GM18517 (cell line): ENCODE measurements at regions not wholly inside any gene's neighbourhood (a gene's known extent, or its start where the extent isn't known, plus 50 kb on each side); places are given as distances from the start of the nearest gene placed in this dataset.
A peak's percentile ranks its signal among the peaks of the same experiment; 100 is the strongest.
"Not testable (repeated sequence)": the region's sequence is repeated elsewhere in the genome, so short reads cannot be mapped to it uniquely, and the experiment has no call there.

Experiments used
- ATAC-seq: cut with Tn5 transposase; IDR thresholded peaks from one replicate; pipeline ENCODE4 v1.9.1; 2021; ENCODE audit warnings: mild to moderate bottlenecking, moderate library complexity; ENCODE audit not compliant: unreplicated experiment

DNA sequence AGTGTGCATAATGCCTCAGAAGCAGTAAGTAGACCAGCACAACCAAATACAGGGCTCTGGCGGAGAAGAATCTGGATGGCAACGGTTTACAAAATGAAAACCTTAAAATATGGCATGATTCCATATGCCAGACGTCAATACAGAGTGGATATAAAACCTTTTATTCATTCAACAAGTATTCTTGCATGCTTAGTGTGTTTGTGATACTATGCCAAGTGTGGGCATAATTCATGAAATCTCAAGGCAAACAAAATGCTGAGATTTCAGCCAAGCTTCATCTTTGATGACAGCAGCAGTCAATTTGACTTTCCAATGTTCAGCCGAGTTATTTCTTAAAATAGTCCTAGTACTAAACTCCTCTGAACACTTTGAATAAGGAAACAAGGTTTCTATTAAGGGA lies 119.4 kb downstream of the CD24 start:
- ATAC-seq = no peak

DNA sequence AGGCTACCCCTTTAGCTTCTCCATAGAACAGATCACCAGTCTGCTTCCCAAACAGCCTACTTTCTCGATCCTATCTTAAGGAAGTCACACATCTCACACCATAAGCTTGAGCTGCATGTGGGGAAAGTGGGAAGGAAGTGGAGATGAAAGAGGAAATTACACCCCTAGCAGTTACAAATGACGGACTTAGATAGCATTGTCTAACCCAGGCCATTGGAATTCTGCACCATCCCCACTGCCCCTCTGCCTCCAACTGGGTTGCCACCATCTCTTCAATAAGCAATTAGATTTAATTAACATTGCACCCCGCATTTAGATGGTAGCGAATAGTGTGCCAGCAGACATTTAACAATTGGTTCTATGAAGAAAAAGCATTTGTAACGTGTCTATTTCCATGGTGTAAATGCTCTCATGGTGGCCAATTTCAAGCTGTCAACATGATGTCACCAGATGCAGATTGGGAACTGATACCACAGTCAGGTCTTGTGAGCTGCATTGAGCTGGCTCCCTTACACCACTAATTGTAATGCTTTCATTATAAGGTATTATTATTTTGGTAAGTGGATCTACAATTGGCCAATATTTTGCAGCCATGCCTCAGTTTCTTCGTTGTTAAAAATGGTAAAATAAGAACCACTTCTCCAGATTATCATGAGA lies 124.7 kb downstream of the CD24 start:
- no peak for ATAC-seq

DNA sequence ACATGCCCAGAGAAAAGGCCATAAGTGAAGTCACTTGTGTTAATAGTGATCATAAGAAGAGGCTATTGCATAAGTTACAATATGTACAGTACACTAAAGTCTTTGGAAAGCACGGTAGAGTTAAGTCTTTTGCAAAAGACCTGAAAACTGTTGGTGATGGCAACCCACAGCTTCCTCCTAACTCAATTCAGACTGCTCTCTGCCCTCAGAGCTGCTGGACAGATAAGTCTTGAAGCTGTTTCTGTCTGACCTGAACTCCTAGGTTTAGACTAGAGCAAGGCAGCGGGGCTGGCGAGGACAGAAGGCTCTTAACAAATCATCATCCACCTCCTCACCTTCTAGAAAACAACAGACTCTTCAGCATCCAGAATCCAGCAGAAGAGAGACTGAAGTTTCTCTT lies 125.4 kb downstream of the CD24 start:
- ATAC-seq = no peak

DNA sequence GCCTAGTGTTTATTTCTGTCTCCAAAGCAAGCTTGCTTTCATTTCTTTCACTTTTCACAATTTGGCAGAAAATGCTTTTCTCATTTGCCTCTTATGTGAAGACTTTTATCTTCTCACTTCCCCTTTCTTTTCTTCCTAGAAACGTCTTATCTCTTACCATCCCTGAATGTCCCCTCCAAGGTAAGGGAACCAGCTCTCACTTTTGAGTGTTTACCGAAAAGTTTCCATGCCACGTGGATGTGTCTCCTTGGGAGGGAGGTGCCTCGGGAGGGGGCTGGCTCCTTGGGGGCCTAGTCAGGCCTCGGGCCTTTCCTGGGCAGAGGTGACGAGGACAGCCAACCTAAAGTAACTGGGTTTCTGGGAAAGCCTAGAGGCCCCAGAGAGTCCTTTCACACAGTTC lies 127.4 kb downstream of the CD24 start:
- ATAC-seq = no peak

DNA sequence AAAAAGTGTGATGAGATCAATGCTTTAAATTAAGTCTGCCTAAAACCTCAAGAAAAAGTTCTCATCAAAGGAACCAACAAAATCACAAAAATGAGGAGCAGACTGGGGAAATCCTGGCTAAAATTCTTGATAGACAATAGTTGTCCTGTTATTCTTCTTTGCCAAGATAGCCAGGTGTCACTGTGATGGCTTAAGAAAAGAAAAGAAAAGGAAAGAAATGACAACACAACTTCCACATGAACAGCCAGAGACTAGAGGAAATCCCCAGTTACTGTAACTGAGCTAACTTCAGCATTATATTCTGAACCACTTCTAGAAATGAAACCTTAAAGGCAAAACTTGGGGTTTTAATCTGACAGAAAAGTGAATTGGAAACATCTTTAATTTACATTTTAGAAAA lies 129.6 kb downstream of the CD24 start:
- peak; percentile 86 for ATAC-seq

DNA sequence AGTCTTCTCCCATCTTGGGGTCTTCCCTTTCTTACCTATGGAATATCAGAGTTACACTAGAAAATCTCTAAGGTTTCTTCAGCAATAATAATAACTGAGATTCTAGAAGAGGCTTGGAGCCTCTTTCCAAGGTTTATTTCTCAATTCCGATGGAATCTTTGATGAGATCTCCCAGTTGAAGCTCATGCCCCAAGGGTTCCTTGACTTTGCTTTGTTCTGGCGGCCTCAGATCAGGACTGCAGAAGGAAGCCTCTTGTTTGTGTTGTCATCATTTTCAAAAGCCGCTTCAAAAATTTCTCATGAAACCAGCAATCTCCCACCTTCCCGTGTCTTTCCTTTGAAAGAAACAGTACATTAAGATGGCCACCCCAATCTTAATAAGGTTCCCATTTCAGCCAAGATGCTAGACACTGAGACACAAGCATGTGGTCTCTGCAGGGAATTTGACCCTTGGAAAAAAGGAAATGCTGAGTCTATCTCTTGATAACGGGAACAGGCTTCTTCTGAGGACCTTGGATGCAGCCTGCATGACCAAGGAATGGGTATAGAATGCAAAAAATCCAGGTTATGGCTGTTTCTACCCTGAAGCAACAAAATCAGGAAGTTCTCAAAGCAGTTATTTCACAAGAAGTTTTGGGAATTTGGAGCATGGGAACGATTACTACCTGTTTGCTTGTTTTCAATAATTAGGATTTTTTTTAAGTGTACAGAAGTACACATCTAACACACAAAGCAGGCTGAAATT lies 141.6 kb downstream of the CD24 start:
- ATAC-seq = no peak

DNA sequence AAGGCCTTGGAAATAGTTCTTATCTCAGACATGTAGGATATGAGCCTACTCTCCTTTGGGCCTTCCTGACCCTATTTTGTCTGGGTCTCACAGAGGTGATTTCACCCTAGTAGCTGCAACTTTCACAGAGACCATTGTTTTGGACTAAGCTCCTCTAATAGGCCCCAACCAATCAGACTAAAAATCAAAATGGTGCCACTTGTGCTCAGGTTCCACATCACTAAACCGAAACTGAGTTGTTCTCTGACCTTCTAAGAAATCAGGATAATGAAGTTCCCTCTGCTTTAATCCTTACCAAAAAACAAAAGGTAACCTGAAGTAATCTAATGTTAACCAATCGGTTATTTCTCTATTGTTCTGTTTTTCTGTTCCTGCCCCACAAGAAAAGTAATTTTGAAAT lies 143.6 kb downstream of the CD24 start:
- no peak for ATAC-seq

DNA sequence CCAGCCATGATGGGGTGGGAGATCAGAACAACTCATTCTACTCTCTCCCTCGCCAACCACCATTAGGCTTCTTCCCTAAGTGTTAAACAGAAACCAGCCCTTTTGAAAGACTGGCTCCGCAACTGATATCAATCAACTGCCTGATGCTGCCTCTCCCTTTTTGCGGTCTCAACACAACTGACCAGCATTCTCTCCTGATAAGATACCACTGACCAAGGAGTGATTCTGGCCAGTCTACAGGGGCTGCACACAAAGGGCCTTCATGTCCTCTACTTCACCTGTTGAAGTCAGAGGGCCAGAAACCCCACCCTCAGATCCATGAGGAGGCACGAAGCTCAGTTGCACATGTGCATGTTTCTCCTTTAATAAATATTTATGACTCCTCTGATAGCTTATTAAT lies 145.1 kb downstream of the CD24 start:
- no peak for ATAC-seq

DNA sequence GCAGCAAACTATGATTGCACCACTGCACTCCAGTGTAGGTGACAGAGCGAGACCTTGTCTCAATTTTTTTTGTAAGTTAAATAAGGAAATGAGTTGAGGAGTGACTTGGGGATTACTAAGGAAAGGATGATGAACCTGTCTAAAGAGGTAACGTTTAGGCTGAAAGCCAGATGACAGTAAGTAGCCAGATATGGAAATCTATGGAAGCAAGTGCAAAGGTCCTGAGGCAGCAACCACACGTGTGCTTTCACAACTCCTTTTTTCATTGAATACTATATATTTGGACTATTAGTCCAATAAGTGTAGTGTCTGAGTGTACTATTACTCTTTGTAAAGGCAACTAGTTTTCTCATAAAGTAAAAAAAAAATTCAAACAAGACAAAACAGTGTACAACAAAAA lies 147.4 kb downstream of the CD24 start:
- ATAC-seq = no peak

DNA sequence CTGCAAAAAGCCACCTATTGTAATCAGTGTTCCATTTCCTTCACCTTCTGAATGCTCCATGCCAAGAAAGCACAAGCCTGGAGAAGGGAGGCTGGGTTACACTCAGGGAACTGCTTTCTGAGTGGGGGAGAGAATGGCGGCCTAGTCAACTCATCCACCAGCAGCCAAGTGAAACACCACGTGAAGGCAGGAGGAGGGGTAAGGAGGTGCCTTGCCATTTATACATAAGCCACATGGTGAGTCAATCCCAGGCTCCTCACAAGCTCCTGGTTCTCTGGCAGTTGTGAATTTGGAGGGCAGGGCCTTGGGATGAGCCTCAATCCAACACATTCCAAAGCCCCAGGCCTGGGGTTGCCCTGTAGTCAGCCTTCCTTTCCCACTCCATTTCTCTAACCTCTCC lies 149.4 kb downstream of the CD24 start:
- ATAC-seq = no peak

DNA sequence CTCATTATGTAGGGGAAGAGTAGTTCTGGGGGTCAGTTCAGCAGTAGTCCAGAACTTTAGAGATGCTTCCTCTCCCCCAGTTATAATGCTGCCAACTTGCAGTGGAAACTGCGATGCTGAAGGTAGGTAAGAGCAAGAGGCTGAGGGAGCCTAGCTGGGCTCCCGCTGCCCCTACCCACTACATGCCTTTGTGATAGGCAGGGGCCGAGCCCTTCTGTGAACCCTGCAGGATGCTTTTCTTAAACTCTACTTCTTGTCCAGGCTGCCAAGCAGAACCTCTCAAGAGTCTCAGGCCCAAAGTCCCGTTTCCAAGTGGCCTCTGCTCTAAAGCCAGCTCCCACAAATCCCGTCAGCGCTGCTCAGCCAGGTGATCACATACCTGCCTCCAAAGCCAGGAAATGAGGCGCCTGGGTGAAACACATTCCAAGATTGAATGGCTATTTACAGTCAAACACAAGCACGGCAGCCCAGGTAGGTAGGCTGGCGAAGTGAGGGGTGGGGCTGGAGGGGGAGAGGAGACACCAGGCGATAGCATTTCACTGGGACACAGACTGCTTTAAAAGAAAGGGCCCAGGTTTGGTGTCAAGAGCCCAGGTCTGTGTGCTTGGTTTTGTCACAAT lies 150.7 kb downstream of the CD24 start:
- no peak for ATAC-seq

DNA sequence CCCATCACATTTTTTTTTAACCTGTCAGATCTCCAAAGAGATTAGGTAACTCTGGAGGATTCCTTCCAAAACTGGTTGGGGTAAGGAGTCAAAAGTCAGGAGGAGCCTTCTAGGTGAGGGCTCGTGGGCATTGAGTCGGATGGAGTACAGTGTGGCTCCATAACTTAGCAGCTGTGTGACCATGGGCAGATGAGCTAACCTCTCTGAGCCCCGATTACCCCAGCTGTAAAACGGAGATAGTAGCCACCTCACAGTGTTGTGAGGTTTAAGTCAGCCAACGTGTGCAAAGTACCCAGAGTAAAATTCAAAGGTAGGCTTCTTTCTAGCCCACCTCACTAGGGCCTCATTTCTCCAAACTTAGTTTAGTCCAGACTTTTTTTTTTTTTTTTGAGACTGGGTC lies 151.5 kb downstream of the CD24 start:
- no peak for ATAC-seq

DNA sequence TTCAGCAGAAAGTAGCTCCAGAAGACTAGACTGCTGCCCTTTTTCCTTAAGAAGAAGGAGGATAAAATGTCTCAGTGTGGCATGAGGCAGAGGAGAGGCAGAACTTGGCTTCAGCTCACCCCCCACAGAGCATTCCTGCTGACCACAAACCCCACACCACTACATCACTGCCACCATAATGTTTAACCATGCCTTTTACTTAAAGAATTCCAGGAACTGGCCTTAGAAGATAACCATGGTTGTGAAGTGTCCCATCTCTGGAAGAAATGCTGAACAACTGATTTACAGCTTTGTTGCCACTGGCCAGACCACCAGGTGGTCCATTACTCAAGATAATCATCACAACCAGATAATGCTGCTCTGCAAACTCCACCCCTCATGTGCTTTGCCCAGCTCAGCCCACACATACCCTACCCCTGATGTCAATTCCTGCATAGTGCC lies 154.1 kb downstream of the CD24 start:
- no peak for ATAC-seq

DNA sequence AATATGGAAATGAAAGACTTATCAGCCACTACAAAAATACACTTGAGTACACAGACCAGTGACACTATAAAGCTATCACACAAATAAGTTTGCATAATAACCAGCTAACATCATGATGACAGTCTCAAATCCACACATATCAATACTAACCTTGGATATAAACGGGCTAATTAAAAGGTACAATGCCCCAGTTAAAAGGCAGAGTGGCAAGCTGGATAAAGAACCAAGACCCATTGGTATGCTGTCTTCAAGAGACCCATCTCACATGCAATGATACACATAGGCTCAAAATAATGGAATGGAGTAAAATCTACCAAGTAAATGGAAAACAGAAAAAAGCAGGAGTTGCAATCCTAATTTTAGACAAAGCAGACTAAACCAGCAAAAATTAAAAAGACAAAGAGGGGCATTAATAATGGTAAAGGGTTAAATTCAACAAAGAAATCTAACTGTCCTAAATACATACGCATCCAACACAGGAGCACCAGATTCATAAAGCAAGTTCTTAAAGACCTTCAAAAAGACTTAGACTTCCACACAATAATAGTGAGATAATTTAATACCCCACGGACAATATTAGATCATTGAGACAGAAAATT lies 163.3 kb downstream of the CD24 start:
- ATAC-seq = no peak

DNA sequence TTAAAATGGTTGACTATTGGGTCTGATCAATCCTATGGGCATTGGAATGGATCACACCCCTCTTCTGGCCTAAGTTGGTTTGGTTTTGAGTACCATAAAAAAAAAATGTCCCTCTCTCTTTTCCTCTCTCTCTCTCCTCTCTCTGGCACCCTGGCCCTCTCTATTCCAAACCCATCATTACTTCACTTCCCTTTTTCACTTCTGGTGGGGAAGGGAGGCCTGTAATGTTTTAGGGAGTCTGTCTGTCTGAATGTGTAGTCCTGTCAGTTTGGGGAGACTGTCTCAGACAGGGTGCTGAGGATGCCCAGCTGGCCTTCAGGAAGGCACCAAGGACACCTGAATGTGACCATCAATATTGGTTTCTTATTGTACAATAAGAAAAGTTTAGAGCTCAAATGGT lies 165.8 kb downstream of the CD24 start:
- ATAC-seq = no peak

DNA sequence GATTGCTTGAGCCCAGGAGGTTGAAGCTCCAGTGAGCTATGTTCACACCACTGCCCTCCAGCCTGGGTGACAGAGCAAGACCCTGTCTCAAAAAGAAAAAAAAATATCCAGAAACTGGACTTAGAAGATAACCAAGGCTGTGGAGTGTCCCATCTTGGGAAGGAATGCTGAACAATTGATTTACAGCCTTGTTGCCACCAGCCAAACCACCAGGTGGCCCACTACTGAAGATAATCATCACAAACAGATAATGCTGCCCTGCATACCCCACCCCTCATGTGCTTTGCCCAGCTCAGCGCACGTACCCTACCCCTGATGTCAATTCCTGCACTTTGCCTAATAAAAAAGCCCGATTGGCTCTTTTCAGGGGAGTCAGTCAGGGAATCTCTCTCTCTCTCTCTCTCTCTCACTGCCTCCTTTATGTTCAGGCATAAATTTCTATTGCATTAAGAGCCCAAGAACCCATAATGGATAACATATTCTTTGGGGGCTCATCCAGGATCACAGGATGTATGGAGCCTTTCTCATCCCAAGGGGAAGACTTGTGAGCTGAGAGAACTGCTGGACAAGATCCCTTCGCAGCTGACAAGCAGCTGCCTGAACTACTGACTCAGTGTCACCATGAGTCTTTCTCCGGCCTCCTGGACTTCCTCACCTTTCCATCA lies 166.4 kb downstream of the CD24 start:
- ATAC-seq = no peak

DNA sequence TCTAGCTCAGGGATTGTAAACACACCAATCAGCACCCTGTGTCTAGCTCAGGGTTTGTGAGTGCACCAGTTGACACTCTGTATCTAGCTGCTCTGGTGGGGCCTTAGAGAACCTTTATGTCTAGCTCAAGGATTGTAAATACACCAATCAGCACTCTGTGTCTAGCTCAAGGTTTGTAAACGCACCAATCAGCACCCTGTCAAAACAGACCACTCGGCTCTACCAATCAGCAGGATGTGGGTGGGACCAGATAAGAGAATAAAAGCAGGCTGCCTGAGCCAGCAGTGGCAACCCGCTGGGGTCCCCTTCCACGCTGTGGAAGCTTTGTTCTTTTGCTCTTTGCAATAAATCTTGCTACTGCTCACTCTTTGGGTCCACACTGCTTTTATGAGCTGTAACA lies 168.3 kb downstream of the CD24 start:
- ATAC-seq = not testable (repeated sequence)

DNA sequence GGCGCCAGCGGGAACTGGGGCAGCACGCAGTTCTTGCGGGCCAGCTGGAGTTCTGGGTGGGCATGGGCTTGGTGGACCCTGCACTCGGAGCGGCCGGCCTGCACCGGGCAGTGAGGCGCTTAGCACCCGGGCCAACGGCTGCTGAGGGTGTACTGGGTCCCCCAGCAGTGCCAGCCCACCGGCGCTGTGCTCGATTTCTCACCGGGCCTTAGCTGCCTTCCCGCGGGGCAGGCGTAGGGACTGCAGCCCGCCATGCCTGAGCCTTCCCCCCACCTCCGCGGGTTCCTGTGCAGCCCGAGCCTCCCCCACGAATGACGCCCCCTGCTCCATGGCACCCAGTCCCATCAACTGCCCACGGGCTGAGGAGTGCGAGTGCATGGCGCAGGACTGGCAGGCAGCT lies 168.8 kb downstream of the CD24 start:
- no peak for ATAC-seq

DNA sequence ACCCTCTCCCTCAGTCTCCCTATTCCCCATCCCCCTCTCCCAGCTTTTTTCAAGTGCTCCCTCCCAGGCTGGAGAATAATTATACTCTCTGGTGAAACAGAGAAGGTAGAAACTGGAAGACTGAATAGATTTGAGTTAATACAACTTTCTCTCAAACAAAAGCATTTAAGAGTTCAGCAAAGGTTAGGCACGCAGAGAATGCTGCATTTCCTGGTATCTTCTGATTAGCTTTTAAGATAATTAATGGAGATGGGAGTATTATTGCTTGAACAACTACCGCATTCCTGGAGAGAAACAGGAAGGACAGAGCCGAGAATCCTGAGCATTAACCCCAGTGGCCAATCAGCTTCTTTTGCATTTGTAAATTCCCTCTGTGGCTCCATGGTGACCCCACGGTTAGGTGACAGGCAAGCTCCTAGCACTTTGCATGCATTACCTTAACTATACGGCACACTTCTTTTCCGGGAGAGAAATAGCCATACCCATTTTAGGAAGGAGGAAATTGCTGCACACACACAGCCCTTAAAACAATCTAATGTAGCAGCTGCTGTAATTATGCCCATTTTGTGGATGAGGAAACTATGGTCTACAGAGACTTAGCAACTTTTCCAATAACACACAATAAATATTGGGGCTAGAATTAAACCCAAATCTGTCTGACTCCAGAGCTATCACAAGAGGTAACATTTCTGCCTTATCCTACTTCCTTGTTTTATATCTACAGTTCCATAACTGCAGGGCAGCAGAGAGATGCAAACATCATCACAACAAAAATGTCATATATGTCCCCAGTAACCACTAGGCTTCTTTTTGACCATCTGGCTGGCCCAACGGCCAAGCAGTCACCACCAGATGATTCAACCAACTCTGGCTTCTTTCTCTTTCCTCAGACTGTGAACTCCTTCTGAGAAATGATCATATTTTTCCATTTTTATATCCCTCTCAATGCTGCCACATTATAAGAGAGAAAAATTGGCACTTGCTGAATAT lies 169.9 kb downstream of the CD24 start:
- ATAC-seq = no peak

DNA sequence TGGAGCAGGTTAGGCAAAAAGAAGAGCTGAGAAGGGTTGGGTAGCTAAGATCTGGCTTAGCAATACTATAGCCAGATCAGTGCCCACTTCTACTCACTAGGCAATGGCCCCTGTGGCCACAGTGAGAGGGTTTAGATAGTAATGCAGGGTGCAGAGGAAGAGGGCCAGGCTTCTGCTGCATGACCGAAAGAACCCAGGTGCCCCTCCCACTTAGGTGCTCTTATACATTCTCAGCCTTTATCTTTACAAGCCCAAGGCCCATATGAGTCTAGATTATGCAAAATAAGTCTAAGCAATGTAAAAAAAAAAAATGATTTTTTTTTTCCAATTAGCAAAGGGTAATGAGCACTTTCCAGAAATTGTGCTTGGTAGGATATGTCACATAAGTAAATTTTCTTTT lies 171.3 kb downstream of the CD24 start:
- ATAC-seq = no peak
